DOHH2 (cell line): ENCODE measurements at regions not wholly inside any gene's neighbourhood (a gene's known extent, or its start where the extent isn't known, plus 50 kb on each side); places are given as distances from the start of the nearest gene placed in this dataset.

ENCODE experiments used
- EZH2phosphoT487 ChIP-seq: fragments of 200-600 bp; sonication (generic); IDR thresholded peaks from 2 replicates; pipeline ENCODE4 v1.6.1; 2017; ENCODE audit warnings: borderline replicate concordance, mild to moderate bottlenecking, antibody characterized with exemption, low read length, moderate library complexity, mixed read lengths
- TF ChIP-seq, protein P1 (sequence below): fragments of 200-600 bp; sonication (generic); IDR thresholded peaks from one replicate; pipeline ENCODE4 v1.5.1; 2014; ENCODE audit warnings: antibody characterized with exemption, mild to moderate bottlenecking, low read depth, low read length; ENCODE audit not compliant: poor library complexity, severe bottlenecking

- TF ChIP-seq, protein P1, sequence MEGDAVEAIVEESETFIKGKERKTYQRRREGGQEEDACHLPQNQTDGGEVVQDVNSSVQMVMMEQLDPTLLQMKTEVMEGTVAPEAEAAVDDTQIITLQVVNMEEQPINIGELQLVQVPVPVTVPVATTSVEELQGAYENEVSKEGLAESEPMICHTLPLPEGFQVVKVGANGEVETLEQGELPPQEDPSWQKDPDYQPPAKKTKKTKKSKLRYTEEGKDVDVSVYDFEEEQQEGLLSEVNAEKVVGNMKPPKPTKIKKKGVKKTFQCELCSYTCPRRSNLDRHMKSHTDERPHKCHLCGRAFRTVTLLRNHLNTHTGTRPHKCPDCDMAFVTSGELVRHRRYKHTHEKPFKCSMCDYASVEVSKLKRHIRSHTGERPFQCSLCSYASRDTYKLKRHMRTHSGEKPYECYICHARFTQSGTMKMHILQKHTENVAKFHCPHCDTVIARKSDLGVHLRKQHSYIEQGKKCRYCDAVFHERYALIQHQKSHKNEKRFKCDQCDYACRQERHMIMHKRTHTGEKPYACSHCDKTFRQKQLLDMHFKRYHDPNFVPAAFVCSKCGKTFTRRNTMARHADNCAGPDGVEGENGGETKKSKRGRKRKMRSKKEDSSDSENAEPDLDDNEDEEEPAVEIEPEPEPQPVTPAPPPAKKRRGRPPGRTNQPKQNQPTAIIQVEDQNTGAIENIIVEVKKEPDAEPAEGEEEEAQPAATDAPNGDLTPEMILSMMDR, result no peak
- no peak for TF ChIP-seq EZH2phosphoT487
These were observed 231.7 kb downstream of the ZNF621 start for GRCh38 chr3:40756500-40756899.
